ENCODE measurements at regions not wholly inside any gene's neighbourhood (a gene's known extent, or its start where the extent isn't known, plus 50 kb on each side); places are given as distances from the start of the nearest gene placed in this dataset.

DNA sequence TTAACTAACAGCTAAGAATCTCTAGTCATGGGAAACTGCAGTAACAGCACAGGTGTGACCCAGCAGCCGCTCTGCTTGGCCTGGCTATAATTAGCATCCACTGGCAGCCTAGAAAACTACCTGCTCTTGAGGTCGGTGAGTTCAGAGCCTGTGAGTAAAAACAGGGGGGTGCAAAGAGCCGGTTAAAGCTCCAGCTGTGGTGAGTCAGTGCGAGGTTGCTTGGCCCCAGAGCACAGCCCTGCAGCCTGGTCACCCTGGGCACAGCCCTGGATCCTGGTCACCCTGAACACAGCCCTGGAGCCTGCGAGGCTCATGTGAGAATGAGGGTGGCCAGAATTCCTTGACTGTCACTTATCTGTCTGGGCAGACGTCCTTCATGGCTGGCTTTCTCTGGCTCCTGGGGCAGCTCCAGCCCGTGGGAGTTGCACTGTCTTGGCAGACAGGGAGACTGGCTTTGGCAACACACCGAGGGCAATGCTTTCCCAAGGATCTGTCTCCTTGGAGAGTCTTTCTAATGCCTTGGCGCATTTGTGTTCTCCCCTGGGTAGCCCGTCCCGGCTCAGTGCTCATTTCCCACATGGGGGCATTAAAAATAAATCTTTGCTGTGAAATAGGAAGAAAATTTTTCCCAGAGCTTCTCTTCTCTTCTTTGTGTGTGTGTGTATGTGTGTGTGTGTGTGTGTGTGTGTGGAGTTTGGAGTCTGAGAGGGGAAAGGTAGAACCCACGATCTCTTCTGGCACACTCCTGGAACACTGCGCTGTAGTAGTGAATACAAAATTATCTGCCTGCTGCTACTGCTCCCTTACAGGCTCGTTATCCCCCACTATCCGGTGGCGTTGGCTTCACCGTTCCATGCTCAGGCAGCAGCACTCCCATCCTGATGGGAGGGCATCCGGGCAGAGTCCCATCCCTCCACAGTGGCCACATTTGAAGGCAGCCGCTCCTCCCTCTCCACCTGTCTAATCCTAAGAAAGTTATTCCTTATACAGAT lies 250.2 kb upstream of the MEX3C start (continued):
- TF ChIP-seq SIX5 (IDR thresholded peaks at IDR 0.05; ENCODE audit: low read depth, low read length) (no peak), JUND (IDR thresholded peaks at IDR 0.05; ENCODE audit: low read length) (no peak), NRF1 (IDR thresholded peaks at IDR 0.05; ENCODE audit: low read depth, low read length) (no peak), YY1 (IDR thresholded peaks at IDR 0.05; ENCODE audit: low read depth, low read length) (no peak), BRCA1 (IDR thresholded peaks at IDR 0.05; ENCODE audit: low read depth, low read length) (no peak), PHF8 (conservative IDR thresholded peaks at IDR 0.05; ENCODE audit: low read depth, low read length) (no peak)
